Body of pancreas (tissue), 4 donors: ENCODE measurements at regions not wholly inside any gene's neighbourhood (a gene's known extent, or its start where the extent isn't known, plus 50 kb on each side); places are given as distances from the start of the nearest gene placed in this dataset.

Experiments used
- POLR2A ChIP-seq, 3 donors: fragments of 450-650 bp; IDR thresholded peaks; one replicate each; pipeline ENCODE4 v1.6.1; 2016; ENCODE audit warnings: antibody characterized with exemption in 3 of 3, mild to moderate bottlenecking in 2 of 3
- TF ChIP-seq, protein P1 (sequence below), 7 experiments: fragments of 450-650 bp in 4 of 7; fragments of 200-600 bp in 3 of 7; sonication (generic) in 3 of 7; IDR thresholded peaks; one replicate each; pipeline ENCODE4 v1.5.1; 2016 to 2019; ENCODE audit warnings: antibody characterized with exemption in 7 of 7

DNA sequence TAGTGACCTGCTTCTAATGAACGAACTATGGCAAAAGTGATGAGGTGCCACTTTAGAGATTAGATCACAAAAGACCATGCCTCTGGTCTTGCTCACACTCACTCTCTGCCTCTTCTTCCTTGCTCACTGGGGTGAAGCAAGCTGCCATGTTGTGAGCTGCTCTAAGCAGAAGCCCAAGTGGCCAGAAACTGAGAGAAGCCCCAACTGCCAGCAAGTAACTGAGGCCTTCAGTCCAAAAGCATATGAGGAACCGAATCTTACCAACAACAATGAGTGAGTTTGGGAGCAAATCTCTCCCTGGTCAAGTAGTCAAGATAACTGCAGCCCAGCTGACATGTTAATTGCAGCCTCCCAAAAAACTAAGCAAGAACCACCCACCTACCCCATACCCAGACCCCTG is 126.0 kb upstream of the ACO1 start:
- TF ChIP-seq, protein P1, sequence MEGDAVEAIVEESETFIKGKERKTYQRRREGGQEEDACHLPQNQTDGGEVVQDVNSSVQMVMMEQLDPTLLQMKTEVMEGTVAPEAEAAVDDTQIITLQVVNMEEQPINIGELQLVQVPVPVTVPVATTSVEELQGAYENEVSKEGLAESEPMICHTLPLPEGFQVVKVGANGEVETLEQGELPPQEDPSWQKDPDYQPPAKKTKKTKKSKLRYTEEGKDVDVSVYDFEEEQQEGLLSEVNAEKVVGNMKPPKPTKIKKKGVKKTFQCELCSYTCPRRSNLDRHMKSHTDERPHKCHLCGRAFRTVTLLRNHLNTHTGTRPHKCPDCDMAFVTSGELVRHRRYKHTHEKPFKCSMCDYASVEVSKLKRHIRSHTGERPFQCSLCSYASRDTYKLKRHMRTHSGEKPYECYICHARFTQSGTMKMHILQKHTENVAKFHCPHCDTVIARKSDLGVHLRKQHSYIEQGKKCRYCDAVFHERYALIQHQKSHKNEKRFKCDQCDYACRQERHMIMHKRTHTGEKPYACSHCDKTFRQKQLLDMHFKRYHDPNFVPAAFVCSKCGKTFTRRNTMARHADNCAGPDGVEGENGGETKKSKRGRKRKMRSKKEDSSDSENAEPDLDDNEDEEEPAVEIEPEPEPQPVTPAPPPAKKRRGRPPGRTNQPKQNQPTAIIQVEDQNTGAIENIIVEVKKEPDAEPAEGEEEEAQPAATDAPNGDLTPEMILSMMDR (IDR thresholded peaks at IDR 0.05) = no peak
- no peak for TF ChIP-seq POLR2A (IDR thresholded peaks at IDR 0.05)
